ENCODE measurements at regions not wholly inside any gene's neighbourhood (a gene's known extent, or its start where the extent isn't known, plus 50 kb on each side); places are given as distances from the start of the nearest gene placed in this dataset.
"Not testable (repeated sequence)": the region's sequence is repeated elsewhere in the genome, so short reads cannot be mapped to it uniquely, and the experiment has no call there.

GRCh38 chr5:154607746-154608145 is 129.7 kb upstream of the HAND1 start:
- no peaks in the 10 kb centered on the region for H3K36me3 Mint-ChIP-seq
- peaks cover 6% of the 10 kb centered on the region for H3K4me1 Mint-ChIP-seq
- ATAC-seq (ENCODE audit: low read depth) = no peak
- no peak for DNase-seq
- H3K4me3 Mint-ChIP-seq = no peak overlapping the region
- H3K27ac Mint-ChIP-seq = no peak overlapping the region
- POLR2A ChIA-PET = no interaction called here
- peaks cover 78% of the 10 kb centered on the region for H3K27me3 Mint-ChIP-seq
- H3K9me3 Mint-ChIP-seq = no peaks in the 10 kb centered on the region

DNA sequence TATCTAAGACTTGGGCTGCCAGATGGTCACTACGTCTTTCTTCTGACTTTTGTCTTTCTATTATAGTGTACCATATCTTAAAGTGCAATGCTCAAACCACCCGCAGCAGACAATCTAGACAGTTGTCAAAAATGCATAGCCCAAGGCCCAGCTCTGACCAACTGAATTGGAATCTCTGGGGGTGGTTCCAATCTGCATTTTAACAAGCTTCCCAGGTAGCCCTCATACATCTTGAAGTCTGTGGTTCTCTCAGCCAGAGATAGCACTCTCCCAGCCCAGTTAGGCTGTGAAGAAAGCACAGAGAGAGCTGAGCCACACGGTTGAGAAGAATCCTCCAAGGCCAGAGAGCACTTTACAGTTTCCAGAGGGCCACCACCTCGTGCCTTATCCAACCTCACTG is 128.2 kb upstream of the HAND1 start:
- DNase-seq (no peak), ATAC-seq (ENCODE audit: low read depth) (no peak)
- Mint-ChIP-seq H3K27ac (no peak overlapping the region), H3K27me3 (peaks cover 68% of the 10 kb centered on the region), H3K4me3 (no peak overlapping the region), H3K4me1 (peaks cover 4% of the 10 kb centered on the region), H3K9me3 (no peaks in the 10 kb centered on the region), H3K36me3 (no peaks in the 10 kb centered on the region)
- POLR2A ChIA-PET = no interaction called here

DNA sequence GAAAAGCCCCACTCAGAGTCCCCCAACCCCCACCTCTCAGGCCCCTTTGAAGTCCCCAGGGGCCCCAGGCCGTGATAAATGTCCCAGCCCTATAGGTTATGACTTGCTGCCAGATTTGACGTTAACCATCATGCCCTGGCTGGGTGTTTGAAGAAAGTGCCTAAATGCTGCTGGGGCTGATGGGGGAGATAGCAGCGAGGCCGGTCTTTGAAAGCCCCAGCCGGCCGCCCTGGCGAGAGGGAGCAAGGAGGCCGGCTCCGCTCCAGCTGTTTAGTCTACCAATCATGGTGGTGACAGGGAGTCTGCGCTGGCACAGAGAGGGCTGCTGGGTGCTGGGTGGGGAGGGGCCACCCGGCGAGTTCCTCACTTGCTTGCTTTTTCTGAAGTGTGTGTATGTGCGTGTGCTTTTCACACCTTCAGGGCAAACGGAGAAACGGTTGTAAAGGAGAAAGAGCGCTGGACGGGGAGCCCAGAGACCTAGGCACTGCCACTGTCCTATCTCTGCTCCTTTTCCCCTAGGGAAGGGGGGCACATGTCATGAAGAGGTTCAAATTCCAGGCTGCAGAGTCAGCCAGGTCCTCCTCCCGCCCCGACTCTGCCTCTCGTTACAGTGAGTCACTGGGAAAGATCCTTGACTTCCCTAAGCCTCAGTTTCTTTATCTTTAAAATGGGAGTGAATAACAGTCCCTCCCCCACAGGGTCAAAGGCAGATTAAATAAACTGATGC is 126.1 kb upstream of the HAND1 start:
- Mint-ChIP-seq H3K4me1 (no peaks in the 10 kb centered on the region), H3K27ac (no peak overlapping the region), H3K9me3 (no peaks in the 10 kb centered on the region), H3K27me3 (peaks cover 55% of the 10 kb centered on the region), H3K4me3 (no peak overlapping the region), H3K36me3 (no peaks in the 10 kb centered on the region)
- ATAC-seq (ENCODE audit: low read depth) (no peak), DNase-seq (no peak)
- POLR2A ChIA-PET = no interaction called here

DNA sequence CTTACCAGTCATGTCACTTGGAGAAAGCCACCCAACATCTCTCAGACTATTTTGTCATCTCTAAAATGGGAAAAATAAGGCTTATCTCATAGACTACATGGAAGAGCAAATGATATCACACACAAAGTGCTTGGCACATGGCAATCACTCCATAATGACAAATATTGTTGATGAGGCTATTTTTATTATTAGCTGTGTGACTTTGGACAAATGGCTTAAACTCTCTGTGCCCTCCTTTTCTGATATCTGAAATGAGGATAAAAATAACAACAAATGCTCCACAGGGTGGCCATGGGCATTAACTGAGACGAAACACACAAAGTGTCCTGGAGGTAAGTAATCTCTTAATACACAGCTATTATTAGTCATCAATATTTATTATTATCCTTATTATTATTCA is 125.5 kb upstream of the HAND1 start:
- no peaks in the 10 kb centered on the region for H3K36me3 Mint-ChIP-seq
- peaks cover 50% of the 10 kb centered on the region for H3K27me3 Mint-ChIP-seq
- H3K4me1 Mint-ChIP-seq = no peaks in the 10 kb centered on the region

GRCh38 chr5:154603011-154603410 is 125.0 kb upstream of the HAND1 start:
- no peak overlapping the region for H3K4me3 Mint-ChIP-seq
- no peaks in the 10 kb centered on the region for H3K9me3 Mint-ChIP-seq
- no peak overlapping the region for H3K27ac Mint-ChIP-seq
- H3K4me1 Mint-ChIP-seq = no peaks in the 10 kb centered on the region
- POLR2A ChIA-PET = no interaction called here
- ATAC-seq (ENCODE audit: low read depth) = no peak
- no peak for DNase-seq
- no peaks in the 10 kb centered on the region for H3K36me3 Mint-ChIP-seq
- H3K27me3 Mint-ChIP-seq = peaks cover 53% of the 10 kb centered on the region

More for the DNA sequence above, 125.5 kb upstream of the HAND1 start:
- no peak for ATAC-seq (ENCODE audit: low read depth)
- Mint-ChIP-seq H3K27ac (no peak overlapping the region), H3K9me3 (no peaks in the 10 kb centered on the region), H3K4me3 (no peak overlapping the region)
- POLR2A ChIA-PET = no interaction called here
- no peak for DNase-seq

- DNase-seq = no peak
- no peak for ATAC-seq (ENCODE audit: low read depth)
- H3K4me3 Mint-ChIP-seq = no peak overlapping the region
- H3K27ac Mint-ChIP-seq = no peak overlapping the region
- H3K36me3 Mint-ChIP-seq = no peaks in the 10 kb centered on the region
- POLR2A ChIA-PET = no interaction called here
- no peaks in the 10 kb centered on the region for H3K4me1 Mint-ChIP-seq
- H3K9me3 Mint-ChIP-seq = no peaks in the 10 kb centered on the region
- H3K27me3 Mint-ChIP-seq = peaks cover 47% of the 10 kb centered on the region
Measured at GRCh38 chr5:154601014-154601413, 123.0 kb upstream of the HAND1 start.

GRCh38 chr5:154598021-154598420 is 120.0 kb upstream of the HAND1 start:
- ATAC-seq (ENCODE audit: low read depth) (no peak), DNase-seq (no peak)
- Mint-ChIP-seq H3K9me3 (no peaks in the 10 kb centered on the region), H3K27ac (no peak overlapping the region), H3K27me3 (peaks cover 21% of the 10 kb centered on the region), H3K4me1 (no peaks in the 10 kb centered on the region), H3K36me3 (no peaks in the 10 kb centered on the region), H3K4me3 (no peak overlapping the region)
- POLR2A ChIA-PET = no interaction called here

- peaks cover 13% of the 10 kb centered on the region for H3K27me3 Mint-ChIP-seq
- H3K36me3 Mint-ChIP-seq; H3K4me3 Mint-ChIP-seq; H3K4me1 Mint-ChIP-seq; POLR2A ChIA-PET; DNase-seq; H3K9me3 Mint-ChIP-seq; ATAC-seq (ENCODE audit: low read depth); H3K27ac Mint-ChIP-seq: not testable (repeated sequence)
Measured at GRCh38 chr5:154596844-154597243, 118.8 kb upstream of the HAND1 start.

- POLR2A ChIA-PET = no interaction called here
- no peak overlapping the region for H3K27ac Mint-ChIP-seq
- ATAC-seq (ENCODE audit: low read depth) (no peak), DNase-seq (no peak)
- H3K4me3 Mint-ChIP-seq = no peak overlapping the region
- no peaks in the 10 kb centered on the region for H3K9me3 Mint-ChIP-seq
- H3K36me3 Mint-ChIP-seq = no peaks in the 10 kb centered on the region
- no peaks in the 10 kb centered on the region for H3K4me1 Mint-ChIP-seq
- H3K27me3 Mint-ChIP-seq = peaks cover 10% of the 10 kb centered on the region
Measured at GRCh38 chr5:154595662-154596061, 117.6 kb upstream of the HAND1 start.

DNA sequence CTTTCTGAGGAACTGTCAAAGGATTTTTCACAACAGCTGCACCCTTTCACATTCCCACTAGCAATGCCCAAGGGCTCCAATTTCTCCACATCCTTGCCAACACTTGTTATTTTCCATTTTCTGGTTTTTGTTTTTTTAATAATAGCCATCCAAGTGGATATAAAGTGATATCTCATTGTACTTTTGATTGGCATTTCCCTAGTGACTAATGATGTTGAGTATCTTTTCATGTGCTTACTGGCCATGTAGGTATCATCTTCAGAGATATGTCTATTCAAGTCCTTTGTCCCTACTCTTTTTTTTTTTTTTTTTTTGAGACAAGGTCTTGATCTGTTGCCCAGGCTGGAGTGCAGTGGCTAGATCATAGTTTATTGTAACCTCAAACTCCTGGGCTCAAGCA is 115.8 kb upstream of the HAND1 start:
- POLR2A ChIA-PET = no interaction called here
- H3K36me3 Mint-ChIP-seq = no peaks in the 10 kb centered on the region

DNA sequence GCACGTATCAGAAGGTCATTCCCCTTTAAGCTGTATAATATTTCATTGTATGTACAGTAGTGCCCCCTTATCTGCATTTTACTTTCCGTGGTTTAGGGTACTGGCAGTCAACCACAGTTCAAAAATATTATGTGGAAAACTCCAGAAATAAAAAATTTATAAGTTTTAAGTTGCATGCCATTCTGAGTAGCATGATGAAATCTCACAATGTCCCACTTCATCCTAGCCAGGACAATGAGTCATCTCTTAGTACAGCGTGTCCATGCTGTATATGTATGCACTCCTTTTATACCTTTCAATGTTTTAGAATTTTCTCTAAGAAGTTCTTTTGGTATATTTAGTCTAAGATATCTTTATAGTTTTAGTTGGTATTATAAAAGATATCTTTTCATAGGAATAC is 115.0 kb upstream of the HAND1 start:
- DNase-seq (no peak), ATAC-seq (ENCODE audit: low read depth) (no peak)
- no peak overlapping the region for H3K27ac Mint-ChIP-seq
- no peaks in the 10 kb centered on the region for H3K9me3 Mint-ChIP-seq
- no peaks in the 10 kb centered on the region for H3K4me1 Mint-ChIP-seq
- no peaks in the 10 kb centered on the region for H3K36me3 Mint-ChIP-seq
- H3K27me3 Mint-ChIP-seq = peaks cover 11% of the 10 kb centered on the region
- POLR2A ChIA-PET = no interaction called here
- no peak overlapping the region for H3K4me3 Mint-ChIP-seq

More for the DNA sequence above, 115.8 kb upstream of the HAND1 start:
- Mint-ChIP-seq H3K4me3 (no peak overlapping the region), H3K4me1 (no peaks in the 10 kb centered on the region), H3K27ac (no peak overlapping the region), H3K27me3 (peaks cover 10% of the 10 kb centered on the region), H3K9me3 (no peaks in the 10 kb centered on the region)
- DNase-seq (no peak), ATAC-seq (ENCODE audit: low read depth) (no peak)

- peaks cover 18% of the 10 kb centered on the region for H3K27me3 Mint-ChIP-seq
- DNase-seq = no peak
- no peaks in the 10 kb centered on the region for H3K36me3 Mint-ChIP-seq
- H3K27ac Mint-ChIP-seq = no peak overlapping the region
- no peaks in the 10 kb centered on the region for H3K9me3 Mint-ChIP-seq
- POLR2A ChIA-PET = no interaction called here
- no peak overlapping the region for H3K4me3 Mint-ChIP-seq
- no peaks in the 10 kb centered on the region for H3K4me1 Mint-ChIP-seq
- ATAC-seq (ENCODE audit: low read depth) = no peak
Measured at GRCh38 chr5:154590093-154590724, 112.2 kb upstream of the HAND1 start.

- Mint-ChIP-seq H3K27ac (no peak overlapping the region), H3K27me3 (peaks cover 23% of the 10 kb centered on the region), H3K4me1 (no peaks in the 10 kb centered on the region), H3K9me3 (no peaks in the 10 kb centered on the region), H3K36me3 (no peaks in the 10 kb centered on the region), H3K4me3 (no peak overlapping the region)
- POLR2A ChIA-PET = no interaction called here
- ATAC-seq (ENCODE audit: low read depth) = no peak
- no peak for DNase-seq
Measured at GRCh38 chr5:154589511-154589910, 111.5 kb upstream of the HAND1 start.

- peaks cover 22% of the 10 kb centered on the region for H3K27me3 Mint-ChIP-seq
- ATAC-seq (ENCODE audit: low read depth); H3K36me3 Mint-ChIP-seq; H3K27ac Mint-ChIP-seq; POLR2A ChIA-PET; H3K4me3 Mint-ChIP-seq; H3K9me3 Mint-ChIP-seq; H3K4me1 Mint-ChIP-seq; DNase-seq: not testable (repeated sequence)
Measured at GRCh38 chr5:154588833-154589425, 110.9 kb upstream of the HAND1 start.

Measured in activated naive CD8-positive, alpha-beta T cell treated with anti-CD3 and anti-CD28 coated beads, Interleukin-2, amount 10 ng/mL, durations not matched to agents 7 days and 5 days (primary cell).